ENCODE measurements at regions not wholly inside any gene's neighbourhood (a gene's known extent, or its start where the extent isn't known, plus 50 kb on each side); places are given as distances from the start of the nearest gene placed in this dataset.
A peak's percentile ranks its signal among the peaks of the same experiment; 100 is the strongest.

- Histone ChIP-seq H3K36me3 (replicated peaks in 1 of 2) (no peaks in the 10 kb centered on the region), H3K4me1 (replicated peaks in 1 of 2) (peaks cover 26 to 51% of the 10 kb centered on the region in 2 donors), H3K27ac (no peak overlapping the region), H3K27me3 (no peaks in the 10 kb centered on the region), H3K4me3 (no peak overlapping the region), H3K9me3 (replicated peaks in 1 of 3) (no peaks in the 10 kb centered on the region)
- no peak for DNase-seq
- intact Hi-C loops (cut with DNase I), result no loop called here
- WGBS, 4 donors, result 78 to 88% (median 81%) methylated on average over 5 of the region's 5 CpGs
- no peak for TF ChIP-seq CTCF (IDR thresholded peaks at IDR 0.05)
- TF ChIP-seq POLR2A (IDR thresholded peaks at IDR 0.05), result no peak
Measured at GRCh38 chr20:53658322-53658721, 64.7 kb upstream of the ZNF217 start.

GRCh38 chr20:53657732-53658131, 64.1 kb upstream of the ZNF217 start:
- Histone ChIP-seq H3K27ac (peak overlapping the region in 1 of 5 donors; percentile 43), H3K36me3 (replicated peaks in 1 of 2) (no peaks in the 10 kb centered on the region), H3K4me1 (replicated peaks in 1 of 2) (peaks cover 32 to 57% of the 10 kb centered on the region in 2 donors), H3K4me3 (no peak overlapping the region), H3K27me3 (no peaks in the 10 kb centered on the region), H3K9me3 (replicated peaks in 1 of 3) (no peaks in the 10 kb centered on the region)
- intact Hi-C loops (cut with DNase I), result no loop called here
- DNase-seq, result no peak
- no peak for TF ChIP-seq CTCF (IDR thresholded peaks at IDR 0.05)
- no peak for TF ChIP-seq POLR2A (IDR thresholded peaks at IDR 0.05)
- 45 to 58% (median 57%) methylated on average over 1 of the region's 1 CpG for WGBS, 4 donors

GRCh38 chr20:53657279-53657678, 63.6 kb upstream of the ZNF217 start:
- 78 to 88% (median 82%) methylated on average over 1 of the region's 1 CpG for WGBS, 4 donors
- intact Hi-C loops (cut with DNase I), result no loop called here
- Histone ChIP-seq H3K36me3 (replicated peaks in 1 of 2) (no peaks in the 10 kb centered on the region), H3K4me1 (replicated peaks in 1 of 2) (peaks cover 36 to 61% of the 10 kb centered on the region in 2 donors), H3K27ac (peak overlapping the region in 1 of 5 donors; percentile 43), H3K4me3 (no peak overlapping the region), H3K27me3 (no peaks in the 10 kb centered on the region), H3K9me3 (replicated peaks in 1 of 3) (no peaks in the 10 kb centered on the region)
- TF ChIP-seq POLR2A (IDR thresholded peaks at IDR 0.05), result no peak
- no peak for TF ChIP-seq CTCF (IDR thresholded peaks at IDR 0.05)
- DNase-seq, result no peak

GRCh38 chr20:53656293-53657202, 62.9 kb upstream of the ZNF217 start:
- intact Hi-C loops (cut with DNase I), result no loop called here
- H3K27ac ChIP-seq, result peak overlapping the region in 2 of 5 donors; percentile 43 to 47

More at GRCh38 chr20:53656293-53657202, 62.9 kb upstream of the ZNF217 start:
- no peak for TF ChIP-seq CTCF (IDR thresholded peaks at IDR 0.05)
- TF ChIP-seq POLR2A (IDR thresholded peaks at IDR 0.05), result no peak
- Histone ChIP-seq H3K4me3 (no peak overlapping the region), H3K36me3 (replicated peaks in 1 of 2) (no peaks in the 10 kb centered on the region), H3K9me3 (replicated peaks in 1 of 3) (no peaks in the 10 kb centered on the region), H3K27me3 (no peaks in the 10 kb centered on the region), H3K4me1 (replicated peaks in 1 of 2) (peaks cover 41 to 68% of the 10 kb centered on the region in 2 donors)
- DNase-seq, result no peak
- 36 to 41% (median 37%) methylated on average over 4 of the region's 4 CpGs for WGBS, 4 donors

All from adrenal gland (tissue), 9 donors.